RWPE1 (cell line): ENCODE measurements at regions not wholly inside any gene's neighbourhood (a gene's known extent, or its start where the extent isn't known, plus 50 kb on each side); places are given as distances from the start of the nearest gene placed in this dataset.
"Not testable (repeated sequence)": the region's sequence is repeated elsewhere in the genome, so short reads cannot be mapped to it uniquely, and the experiment has no call there.

Source experiments
- CTCF ChIA-PET: fragments of 350-600 bp; sonication (Branson Sonifier 250); formaldehyde crosslinking; extraction: SDS; loops from one replicate; lab custom pipeline; 2021; lab: Yijun Ruan, JAX
- POLR2A ChIA-PET: fragments of 400-600 bp; formaldehyde crosslinking; extraction: SDS; loops from one replicate; lab custom pipeline; 2020; ENCODE audit warnings: antibody characterized with exemption; ENCODE audit not compliant: low non-redundant PET; lab: Yijun Ruan, JAX
- DNase-seq: peaks from one replicate; pipeline ENCODE4 v3.0.0; 2012; ENCODE audit warnings: low spot score
- H3K27ac ChIP-seq: fragments of 450-650 bp; 2 replicates; pipeline ENCODE4 v1.5.1; 2017
- TF ChIP-seq, protein P1 (sequence below): fragments of 450-650 bp; conservative IDR thresholded peaks from 2 replicates; pipeline ENCODE4 v1.5.1; 2017; ENCODE audit warnings: low read depth, mild to moderate bottlenecking

DNA sequence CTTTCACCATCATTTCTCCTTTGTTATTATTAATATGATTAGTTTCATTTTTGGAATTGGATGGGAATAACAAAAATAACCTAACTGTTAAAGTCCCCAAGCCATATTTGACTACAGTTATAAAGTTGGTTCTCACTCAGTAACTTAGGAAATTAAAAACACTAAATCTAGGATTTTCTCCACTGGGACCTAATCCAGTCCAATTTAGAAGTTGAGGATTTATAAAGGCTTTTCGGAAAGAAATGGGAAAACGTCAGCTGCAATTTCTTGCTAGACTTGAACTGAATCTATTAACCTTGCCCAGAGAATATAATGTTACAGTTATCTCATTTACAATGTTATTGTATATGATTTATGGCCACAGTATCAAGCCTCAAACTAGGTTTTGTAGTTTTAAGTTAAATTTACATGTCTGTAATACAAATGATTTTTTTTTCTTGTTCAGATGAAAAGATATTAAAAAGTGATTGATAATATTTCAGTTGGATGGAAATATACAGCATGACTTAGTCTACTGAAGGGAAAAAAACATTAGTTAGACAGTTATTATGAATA, 524.3 kb upstream of the GRAMD2B start:
- DNase-seq: no peak
- TF ChIP-seq, protein P1, sequence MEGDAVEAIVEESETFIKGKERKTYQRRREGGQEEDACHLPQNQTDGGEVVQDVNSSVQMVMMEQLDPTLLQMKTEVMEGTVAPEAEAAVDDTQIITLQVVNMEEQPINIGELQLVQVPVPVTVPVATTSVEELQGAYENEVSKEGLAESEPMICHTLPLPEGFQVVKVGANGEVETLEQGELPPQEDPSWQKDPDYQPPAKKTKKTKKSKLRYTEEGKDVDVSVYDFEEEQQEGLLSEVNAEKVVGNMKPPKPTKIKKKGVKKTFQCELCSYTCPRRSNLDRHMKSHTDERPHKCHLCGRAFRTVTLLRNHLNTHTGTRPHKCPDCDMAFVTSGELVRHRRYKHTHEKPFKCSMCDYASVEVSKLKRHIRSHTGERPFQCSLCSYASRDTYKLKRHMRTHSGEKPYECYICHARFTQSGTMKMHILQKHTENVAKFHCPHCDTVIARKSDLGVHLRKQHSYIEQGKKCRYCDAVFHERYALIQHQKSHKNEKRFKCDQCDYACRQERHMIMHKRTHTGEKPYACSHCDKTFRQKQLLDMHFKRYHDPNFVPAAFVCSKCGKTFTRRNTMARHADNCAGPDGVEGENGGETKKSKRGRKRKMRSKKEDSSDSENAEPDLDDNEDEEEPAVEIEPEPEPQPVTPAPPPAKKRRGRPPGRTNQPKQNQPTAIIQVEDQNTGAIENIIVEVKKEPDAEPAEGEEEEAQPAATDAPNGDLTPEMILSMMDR: no peak
- ChIA-PET CTCF (no interaction called here), POLR2A (no interaction called here)
- no peak overlapping the region for H3K27ac ChIP-seq

DNA sequence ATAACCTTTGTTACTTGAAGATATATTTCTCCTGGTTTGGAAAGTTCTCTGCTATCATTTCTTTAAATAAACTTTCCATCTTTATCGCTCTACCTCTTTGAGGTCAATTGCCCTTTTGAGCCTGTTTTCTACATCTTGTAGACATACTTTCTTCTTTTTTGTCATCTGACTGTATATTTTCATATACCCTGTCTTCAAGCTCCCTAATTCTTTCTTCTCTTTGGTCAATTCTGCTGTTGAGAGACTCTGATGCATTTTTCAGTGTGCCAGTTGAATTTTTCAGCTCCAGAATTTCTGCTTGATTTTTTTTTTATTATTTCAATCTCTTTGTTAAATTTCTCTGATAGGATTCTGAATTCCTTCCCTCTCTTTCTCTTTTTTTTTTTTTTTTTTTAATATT, 511.2 kb upstream of the GRAMD2B start:
- POLR2A ChIA-PET: no interaction called here
- DNase-seq: no peak
- TF ChIP-seq, protein P1: no peak
- no peak overlapping the region for H3K27ac ChIP-seq
- CTCF ChIA-PET: interaction anchor here (0.7 kb wide), 1 partner anchor 148 kb away, joined by 3 read pairs; no protein-coding TSS in a partner anchor

DNA sequence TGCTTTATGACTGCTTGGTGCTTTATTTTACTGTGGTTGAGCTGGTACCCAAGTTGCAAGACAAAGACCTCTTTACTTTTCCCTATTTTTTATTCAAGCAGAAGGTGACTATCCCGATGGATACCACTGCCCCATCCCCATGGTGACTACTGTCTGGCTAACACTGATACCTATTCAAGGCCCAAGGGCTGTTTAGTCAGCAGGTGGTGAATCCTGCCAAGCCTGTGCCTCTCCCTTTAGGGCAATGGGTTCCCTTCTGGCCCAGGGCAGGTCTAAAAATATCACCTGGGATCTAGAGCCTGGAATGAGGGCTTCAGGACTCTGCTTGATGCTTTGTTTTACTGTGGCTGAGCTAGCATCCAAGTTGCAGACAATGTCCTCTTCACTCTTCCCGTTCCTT, 510.0 kb upstream of the GRAMD2B start:
- no peak overlapping the region for H3K27ac ChIP-seq
- no peak for DNase-seq
- TF ChIP-seq, protein P1: no peak
- ChIA-PET CTCF (interaction anchor here (0.5 to 0.7 kb wide), 2 partner anchors 278 to 354 kb away, joined by 3 read pairs; no protein-coding TSS in a partner anchor), POLR2A (no interaction called here)

DNA sequence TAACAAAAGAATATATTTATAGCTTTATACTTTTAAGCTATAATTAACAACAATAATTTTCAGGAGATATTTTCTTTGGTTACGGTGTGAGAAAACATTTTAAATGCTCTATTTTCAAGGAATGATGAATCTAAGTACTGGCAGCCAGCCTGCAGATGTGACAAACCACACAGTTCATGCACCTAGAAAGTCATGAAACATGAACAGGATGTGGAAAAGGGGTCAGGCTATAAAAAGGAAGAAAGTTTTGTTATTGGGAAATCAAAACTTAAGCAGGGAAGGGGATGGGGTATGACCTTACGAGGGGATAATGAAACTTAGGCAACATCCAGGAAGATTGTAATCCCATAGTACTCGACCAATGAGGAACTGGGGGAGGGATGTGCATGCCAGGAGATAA, 508.7 kb upstream of the GRAMD2B start:
- no peak for DNase-seq
- no peak overlapping the region for H3K27ac ChIP-seq
- CTCF ChIA-PET: no interaction called here
- POLR2A ChIA-PET: no interaction called here
- TF ChIP-seq, protein P1: no peak

DNA sequence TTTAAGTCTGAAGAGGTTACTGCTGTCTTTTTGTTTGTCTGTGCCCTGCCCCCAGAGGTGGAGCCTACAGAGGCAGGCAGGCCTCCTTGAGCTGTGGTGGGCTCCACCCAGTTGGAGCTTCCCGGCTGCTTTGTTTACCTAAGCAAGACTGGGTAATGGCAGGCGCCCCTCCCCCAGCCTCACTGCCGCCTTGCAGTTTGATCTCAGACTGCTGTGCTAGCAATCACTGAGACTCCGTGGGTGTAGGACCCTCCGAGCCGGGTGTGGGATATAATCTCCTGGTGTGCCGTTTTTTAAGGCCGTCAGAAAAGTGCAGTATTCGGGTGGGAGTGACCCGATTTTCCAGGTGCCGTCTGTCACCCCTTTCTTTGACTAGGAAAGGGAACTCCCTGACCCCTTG, 499.3 kb upstream of the GRAMD2B start:
- DNase-seq, POLR2A ChIA-PET, H3K27ac ChIP-seq: not testable (repeated sequence)
- CTCF ChIA-PET: interaction anchor here (0.7 kb wide), 1 partner anchor 1631 kb away, joined by 3 read pairs; no protein-coding TSS in a partner anchor

DNA sequence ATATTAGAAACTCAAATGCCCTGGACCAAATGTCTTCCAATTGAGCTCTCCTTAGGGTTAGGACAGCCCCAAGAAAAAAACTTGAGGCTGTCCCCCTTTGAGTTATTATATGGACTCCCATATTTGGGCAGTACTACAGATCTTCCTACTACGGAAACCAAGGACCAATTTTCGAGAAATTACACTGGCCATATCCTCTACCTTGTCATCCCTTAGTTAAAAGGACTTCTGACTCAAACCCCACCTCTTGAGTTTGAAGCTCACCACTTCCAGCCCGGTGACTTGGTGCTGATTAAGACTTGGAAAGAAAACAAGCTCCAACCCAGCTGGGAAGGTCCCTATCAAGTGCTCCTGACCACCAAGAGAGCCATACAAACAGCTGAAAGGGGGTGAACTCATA, 497.0 kb upstream of the GRAMD2B start:
- DNase-seq: no peak
- H3K27ac ChIP-seq: no peak overlapping the region
- ChIA-PET CTCF (no interaction called here), POLR2A (no interaction called here)
- TF ChIP-seq, protein P1: no peak

DNA sequence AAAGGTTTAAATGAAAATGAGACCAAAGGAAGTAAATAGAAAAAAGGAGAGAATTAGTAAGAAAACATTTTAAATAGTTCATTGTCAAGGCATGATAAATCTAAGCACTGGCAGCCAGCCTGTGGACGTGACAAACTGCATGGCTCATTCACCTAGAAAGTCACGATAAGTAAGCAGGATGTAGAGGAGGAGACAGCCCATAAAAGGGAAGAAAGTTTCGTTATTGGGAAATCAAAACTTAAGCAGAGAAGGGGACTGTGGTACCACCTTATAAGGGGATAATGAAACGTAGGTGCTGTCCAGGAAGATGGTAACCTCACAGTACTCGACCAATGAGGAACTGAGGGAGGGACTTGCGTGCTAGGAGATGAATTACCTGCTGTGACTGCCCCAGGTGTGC, 494.5 kb upstream of the GRAMD2B start:
- no peak overlapping the region for H3K27ac ChIP-seq
- peak; percentile 3 for DNase-seq
- ChIA-PET POLR2A (no interaction called here), CTCF (no interaction called here)
- TF ChIP-seq, protein P1: no peak
